Chondrocyte (in vitro differentiated cells): ENCODE measurements at regions not wholly inside any gene's neighbourhood (a gene's known extent, or its start where the extent isn't known, plus 50 kb on each side); places are given as distances from the start of the nearest gene placed in this dataset.

Experiments
- DNase-seq: peaks from one replicate; pipeline ENCODE4 v3.0.0; 2021; ENCODE audit warnings: mixed read lengths, low spot score
- H3K27ac Mint-ChIP-seq: one replicate; pipeline ENCODE4 v1.8.0; 2021; ENCODE audit warnings: mild to moderate bottlenecking, moderate library complexity, mixed read lengths; ENCODE audit not compliant: unreplicated experiment
- H3K27me3 Mint-ChIP-seq: 2 replicates; pipeline ENCODE4 v1.8.0; 2021; ENCODE audit warnings: low read depth, mixed read lengths
- H3K36me3 Mint-ChIP-seq: 2 replicates; pipeline ENCODE4 v1.8.0; 2021; ENCODE audit warnings: low read depth, mixed read lengths
- H3K4me1 Mint-ChIP-seq: 2 replicates; pipeline ENCODE4 v1.8.0; 2021; ENCODE audit warnings: low read depth, mild to moderate bottlenecking, mixed read lengths
- H3K4me3 Mint-ChIP-seq: one replicate; pipeline ENCODE4 v1.8.0; 2021; ENCODE audit warnings: mild to moderate bottlenecking, moderate library complexity, mixed read lengths; ENCODE audit not compliant: unreplicated experiment
- H3K9me3 Mint-ChIP-seq: 2 replicates; pipeline ENCODE4 v1.8.0; 2021; ENCODE audit warnings: low read depth, mixed read lengths
- TF ChIP-seq, protein P1 (sequence below): fragments of 200-600 bp; sonication (generic); IDR thresholded peaks from 2 replicates; pipeline ENCODE4 v1.5.0; 2021; ENCODE audit warnings: antibody characterized with exemption, mild to moderate bottlenecking, moderate library complexity

- Mint-ChIP-seq H3K27me3 (no peaks in the 10 kb centered on the region), H3K4me3 (no peak overlapping the region), H3K4me1 (no peaks in the 10 kb centered on the region), H3K9me3 (no peaks in the 10 kb centered on the region), H3K27ac (no peak overlapping the region), H3K36me3 (no peaks in the 10 kb centered on the region)
- TF ChIP-seq, protein P1, sequence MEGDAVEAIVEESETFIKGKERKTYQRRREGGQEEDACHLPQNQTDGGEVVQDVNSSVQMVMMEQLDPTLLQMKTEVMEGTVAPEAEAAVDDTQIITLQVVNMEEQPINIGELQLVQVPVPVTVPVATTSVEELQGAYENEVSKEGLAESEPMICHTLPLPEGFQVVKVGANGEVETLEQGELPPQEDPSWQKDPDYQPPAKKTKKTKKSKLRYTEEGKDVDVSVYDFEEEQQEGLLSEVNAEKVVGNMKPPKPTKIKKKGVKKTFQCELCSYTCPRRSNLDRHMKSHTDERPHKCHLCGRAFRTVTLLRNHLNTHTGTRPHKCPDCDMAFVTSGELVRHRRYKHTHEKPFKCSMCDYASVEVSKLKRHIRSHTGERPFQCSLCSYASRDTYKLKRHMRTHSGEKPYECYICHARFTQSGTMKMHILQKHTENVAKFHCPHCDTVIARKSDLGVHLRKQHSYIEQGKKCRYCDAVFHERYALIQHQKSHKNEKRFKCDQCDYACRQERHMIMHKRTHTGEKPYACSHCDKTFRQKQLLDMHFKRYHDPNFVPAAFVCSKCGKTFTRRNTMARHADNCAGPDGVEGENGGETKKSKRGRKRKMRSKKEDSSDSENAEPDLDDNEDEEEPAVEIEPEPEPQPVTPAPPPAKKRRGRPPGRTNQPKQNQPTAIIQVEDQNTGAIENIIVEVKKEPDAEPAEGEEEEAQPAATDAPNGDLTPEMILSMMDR, result no peak
- no peak for DNase-seq
These were observed 374.7 kb upstream of the FIGN start for GRCh38 chr2:164110515-164110914.

DNA sequence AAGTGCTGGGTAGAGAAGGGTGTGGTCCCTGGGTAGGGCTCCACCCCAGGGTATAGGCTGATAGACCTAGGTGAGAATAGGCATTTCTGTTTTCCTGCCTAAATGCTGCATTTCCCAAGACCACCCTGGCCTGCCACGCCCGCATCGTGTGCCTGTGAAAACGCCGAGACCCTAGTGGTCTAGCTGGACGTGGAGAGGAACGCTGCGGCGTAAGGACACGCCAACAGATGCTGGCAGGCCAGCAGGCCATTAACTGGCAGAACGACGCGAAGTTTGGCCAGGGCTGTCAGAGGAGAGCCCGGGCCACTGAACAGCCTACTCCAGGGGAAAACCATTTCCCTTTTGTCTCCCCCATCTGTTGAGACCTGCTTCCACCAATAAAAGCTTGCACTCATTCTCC is 373.2 kb upstream of the FIGN start:
- Mint-ChIP-seq H3K27me3 (no peaks in the 10 kb centered on the region), H3K36me3 (no peaks in the 10 kb centered on the region), H3K27ac (no peak overlapping the region), H3K4me1 (no peaks in the 10 kb centered on the region), H3K9me3 (no peaks in the 10 kb centered on the region), H3K4me3 (no peak overlapping the region)
- peak; percentile 62 for DNase-seq
- TF ChIP-seq, protein P1, result no peak

GRCh38 chr2:164103271-164103670 is 367.5 kb upstream of the FIGN start:
- Mint-ChIP-seq H3K9me3 (no peaks in the 10 kb centered on the region), H3K27me3 (no peaks in the 10 kb centered on the region), H3K4me1 (no peaks in the 10 kb centered on the region), H3K27ac (no peak overlapping the region), H3K4me3 (no peak overlapping the region), H3K36me3 (no peaks in the 10 kb centered on the region)
- TF ChIP-seq, protein P1, result no peak
- DNase-seq, result no peak

GRCh38 chr2:164102366-164102765 is 366.6 kb upstream of the FIGN start:
- no peaks in the 10 kb centered on the region for H3K36me3 Mint-ChIP-seq
- no peaks in the 10 kb centered on the region for H3K4me1 Mint-ChIP-seq
- DNase-seq, result no peak
- H3K9me3 Mint-ChIP-seq, result no peaks in the 10 kb centered on the region
- TF ChIP-seq, protein P1, result no peak
- H3K27ac Mint-ChIP-seq, result no peak overlapping the region
- no peaks in the 10 kb centered on the region for H3K27me3 Mint-ChIP-seq
- H3K4me3 Mint-ChIP-seq, result no peak overlapping the region

- Mint-ChIP-seq H3K4me1 (peaks cover 4% of the 10 kb centered on the region), H3K27ac (no peak overlapping the region), H3K9me3 (peaks cover 10% of the 10 kb centered on the region), H3K27me3 (no peaks in the 10 kb centered on the region), H3K36me3 (no peaks in the 10 kb centered on the region), H3K4me3 (no peak overlapping the region)
- no peak for DNase-seq
- TF ChIP-seq, protein P1, result no peak
These were observed 355.9 kb upstream of the FIGN start for GRCh38 chr2:164091673-164092072.
